ENCODE measurements at regions not wholly inside any gene's neighbourhood (a gene's known extent, or its start where the extent isn't known, plus 50 kb on each side); places are given as distances from the start of the nearest gene placed in this dataset.

DNA sequence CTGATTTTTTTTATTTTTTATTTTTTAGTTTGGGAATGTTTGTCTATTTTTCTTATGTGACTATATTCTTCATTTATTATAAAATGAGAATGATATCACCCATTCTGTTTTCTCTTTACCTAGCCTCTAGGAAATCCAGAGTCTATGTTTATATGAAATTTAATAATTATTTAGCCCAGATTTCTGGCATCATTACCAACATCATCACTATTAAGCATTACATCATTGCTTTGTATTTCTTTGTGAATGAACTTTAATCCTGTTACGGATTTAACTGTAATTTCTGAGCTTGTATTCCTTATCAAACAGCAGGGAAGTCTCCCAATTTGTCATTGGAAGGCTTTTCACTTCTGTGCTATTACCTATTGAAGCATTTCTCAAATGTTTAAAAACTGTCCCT lies 72.7 kb upstream of the NOX3 start:
- no peak for DNase-seq
- Mint-ChIP-seq H3K27me3 (no peaks in the 10 kb centered on the region), H3K4me1 (peaks cover 31% of the 10 kb centered on the region), H3K9me3 (peaks cover 9 to 18% of the 10 kb centered on the region in 2 donors), H3K27ac (no peak overlapping the region), H3K4me3 (no peak overlapping the region)
- no peak for ATAC-seq

- no peak overlapping the region for H3K27ac Mint-ChIP-seq
- H3K27me3 Mint-ChIP-seq: no peaks in the 10 kb centered on the region
- H3K4me1 Mint-ChIP-seq: peaks cover 31% of the 10 kb centered on the region
- peaks cover 10 to 12% of the 10 kb centered on the region in 2 donors for H3K9me3 Mint-ChIP-seq
- H3K4me3 Mint-ChIP-seq: no peak overlapping the region
- no peak for DNase-seq
- ATAC-seq: no peak
These were observed 71.8 kb upstream of the NOX3 start for GRCh38 chr6:155527443-155527842.

GRCh38 chr6:155523821-155524651 lies 68.4 kb upstream of the NOX3 start:
- ATAC-seq: peak; percentile 89
- Mint-ChIP-seq H3K4me1 (peaks cover 27% of the 10 kb centered on the region), H3K27ac (peak overlapping the region; percentile 61 to 87), H3K27me3 (no peaks in the 10 kb centered on the region), H3K9me3 (peaks cover 10 to 12% of the 10 kb centered on the region in 2 donors), H3K4me3 (peak overlapping the region in 1 of 2 donors; percentile 24)
- peak in 1 of 2 donors; percentile 31 for DNase-seq

DNA sequence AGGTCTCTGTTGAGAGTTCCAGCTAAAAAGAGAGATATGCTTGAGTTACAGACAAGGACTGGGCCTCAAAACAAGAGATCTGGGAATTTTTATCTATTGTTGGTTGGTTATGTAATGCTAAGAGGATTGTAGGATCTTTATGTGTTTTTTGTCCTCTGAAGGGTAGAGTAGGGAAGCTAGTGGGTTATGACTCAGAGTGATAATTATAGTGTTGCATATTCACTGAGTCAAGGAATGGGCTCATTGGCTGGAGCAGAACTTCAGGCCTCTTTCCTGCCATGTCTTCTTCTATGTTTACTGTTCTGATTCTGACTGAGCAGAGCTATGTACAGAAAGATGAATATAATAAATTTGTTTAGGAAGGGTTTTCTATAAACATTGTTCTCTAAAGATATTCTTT lies 66.1 kb upstream of the NOX3 start:
- DNase-seq: no peak
- H3K9me3 Mint-ChIP-seq: peaks cover 1 to 8% of the 10 kb centered on the region in 2 donors
- H3K4me1 Mint-ChIP-seq: peaks cover 17% of the 10 kb centered on the region
- no peak overlapping the region for H3K4me3 Mint-ChIP-seq
- ATAC-seq: no peak
- H3K27me3 Mint-ChIP-seq: no peaks in the 10 kb centered on the region
- H3K27ac Mint-ChIP-seq: no peak overlapping the region

DNA sequence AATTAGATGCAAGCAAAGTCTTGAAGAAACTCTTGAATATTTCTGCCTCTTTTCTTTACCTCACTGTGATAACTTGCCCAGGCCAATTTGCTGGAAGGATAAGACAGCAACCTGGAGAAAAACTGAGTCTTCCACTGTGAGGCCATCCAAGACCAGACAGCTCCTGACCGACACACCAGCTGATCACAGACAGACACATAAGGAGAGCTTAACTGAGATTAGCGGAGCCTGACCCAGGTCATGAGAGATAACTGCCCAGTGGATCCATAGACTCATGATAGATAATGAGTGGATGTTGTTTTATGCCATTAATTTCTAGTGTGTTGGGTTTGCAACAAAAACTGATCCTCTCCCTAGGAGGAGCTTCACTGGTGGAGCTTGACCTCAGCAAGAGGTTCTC lies 64.4 kb upstream of the NOX3 start:
- ATAC-seq: no peak

GRCh38 chr6:155519176-155519738 lies 63.6 kb upstream of the NOX3 start:
- H3K27me3 Mint-ChIP-seq: no peaks in the 10 kb centered on the region
- DNase-seq: no peak
- peaks cover 6 to 8% of the 10 kb centered on the region in 2 donors for H3K9me3 Mint-ChIP-seq
- peak overlapping the region in 1 of 2 donors; percentile 56 for H3K27ac Mint-ChIP-seq
- ATAC-seq: no peak
- H3K4me1 Mint-ChIP-seq: peaks cover 12% of the 10 kb centered on the region
- H3K4me3 Mint-ChIP-seq: no peak overlapping the region

More for the DNA sequence above, 64.4 kb upstream of the NOX3 start:
- DNase-seq: no peak
- Mint-ChIP-seq H3K4me1 (peaks cover 17% of the 10 kb centered on the region), H3K4me3 (no peak overlapping the region), H3K9me3 (peaks cover 0 to 8% of the 10 kb centered on the region in 2 donors), H3K27me3 (no peaks in the 10 kb centered on the region), H3K27ac (no peak overlapping the region)

GRCh38 chr6:155517294-155517693 lies 61.7 kb upstream of the NOX3 start:
- no peak overlapping the region for H3K4me3 Mint-ChIP-seq
- H3K27me3 Mint-ChIP-seq: no peaks in the 10 kb centered on the region
- peaks cover 5% of the 10 kb centered on the region for H3K4me1 Mint-ChIP-seq
- ATAC-seq (no peak), DNase-seq (no peak)
- H3K9me3 Mint-ChIP-seq: peaks cover 8 to 9% of the 10 kb centered on the region in 2 donors
- no peak overlapping the region for H3K27ac Mint-ChIP-seq

GRCh38 chr6:155510879-155511278 lies 55.2 kb upstream of the NOX3 start:
- no peaks in the 10 kb centered on the region for H3K27me3 Mint-ChIP-seq
- peak; percentile 95 for ATAC-seq
- H3K9me3 Mint-ChIP-seq: peaks cover 5 to 9% of the 10 kb centered on the region in 2 donors
- peak overlapping the region in 1 of 2 donors; percentile 29 for H3K4me3 Mint-ChIP-seq
- DNase-seq: no peak
- no peak overlapping the region for H3K27ac Mint-ChIP-seq
- peaks cover 2% of the 10 kb centered on the region for H3K4me1 Mint-ChIP-seq

DNA sequence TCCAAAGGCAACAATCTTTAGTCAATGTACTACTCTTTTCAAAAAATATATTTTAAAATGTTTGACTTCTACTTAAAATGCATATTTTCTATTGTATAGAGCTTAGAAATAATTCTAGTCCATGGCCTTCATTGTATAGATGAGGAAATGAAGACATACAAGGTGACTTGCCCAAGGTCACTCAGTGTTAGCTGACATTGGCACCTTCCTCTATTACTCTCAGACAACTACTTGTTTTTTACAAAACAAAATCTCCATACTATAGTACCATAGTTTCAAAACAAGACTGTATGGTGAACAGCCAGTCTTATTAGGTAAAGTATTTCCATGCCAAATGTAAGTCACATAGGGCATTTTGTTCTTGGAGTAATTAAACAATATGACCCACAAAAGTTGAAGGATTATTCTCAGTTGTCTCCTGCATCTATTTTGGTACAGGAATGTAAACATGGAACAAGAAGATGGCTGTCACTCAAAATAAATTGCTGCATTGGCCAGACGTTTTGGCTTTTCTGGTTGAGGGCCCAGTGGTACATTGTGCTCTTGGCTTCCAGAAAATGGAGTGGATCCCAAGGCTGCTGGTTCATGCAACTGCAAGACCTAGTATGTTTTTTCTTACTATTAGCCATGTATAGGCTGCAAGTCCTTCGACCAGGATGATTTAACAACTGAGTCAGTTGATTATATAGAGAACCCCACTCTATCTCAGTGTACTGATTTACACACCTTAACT lies 54.3 kb upstream of the NOX3 start:
- Mint-ChIP-seq H3K27me3 (no peaks in the 10 kb centered on the region), H3K27ac (no peak overlapping the region), H3K9me3 (peaks cover 5 to 9% of the 10 kb centered on the region in 2 donors), H3K4me3 (no peak overlapping the region), H3K4me1 (peaks cover 6% of the 10 kb centered on the region)
- no peak for ATAC-seq
- no peak for DNase-seq

- ATAC-seq (no peak), DNase-seq (no peak)
- peaks cover 6% of the 10 kb centered on the region for H3K4me1 Mint-ChIP-seq
- H3K9me3 Mint-ChIP-seq: peaks cover 0 to 9% of the 10 kb centered on the region in 2 donors
- peak overlapping the region in 1 of 2 donors; percentile 37 for H3K4me3 Mint-ChIP-seq
- no peaks in the 10 kb centered on the region for H3K27me3 Mint-ChIP-seq
- no peak overlapping the region for H3K27ac Mint-ChIP-seq
These were observed 50.0 kb upstream of the NOX3 start for GRCh38 chr6:155505608-155505989.
